Right ventricle myocardium inferior (tissue), 1 donor: ENCODE measurements at regions not wholly inside any gene's neighbourhood (a gene's known extent, or its start where the extent isn't known, plus 50 kb on each side); places are given as distances from the start of the nearest gene placed in this dataset.

ENCODE experiments used
- ATAC-seq: fragments of 200-7000 bp; cut with Tn5 transposase; one replicate; pipeline ENCODE4 v1.9.1; 2020; ENCODE audit warnings: mild to moderate bottlenecking, moderate library complexity
- DNase-seq: peaks from one replicate; pipeline ENCODE4 v3.0.0; 2021; ENCODE audit errors: missing footprints
- intact Hi-C: fragments of 100-400 bp; cut with DNase I; formaldehyde crosslinking; loops from one replicate; pipeline ENCODE4 v1.11.0; 2022
- donor health status: DM: no; HTN: yes; CAD: no; lungs with severe emphysema.

GRCh38 chr1:110816945-110817344, 56.0 kb upstream of the CD53 start:
- DNase-seq, result no peak
- intact Hi-C loops, result no loop called here
- ATAC-seq, result no peak

- DNase-seq (no peak), ATAC-seq (no peak)
- intact Hi-C loops, result no loop called here
Observed at GRCh38 chr1:110811529-110811928, 61.4 kb upstream of the CD53 start.

- no peak for DNase-seq
- intact Hi-C loops, result no loop called here
- no peak for ATAC-seq
Observed at GRCh38 chr1:110800079-110800478, 72.9 kb upstream of the CD53 start.

GRCh38 chr1:110798691-110799256, 74.2 kb upstream of the CD53 start:
- intact Hi-C loops, result no loop called here
- DNase-seq, result no peak
- no peak for ATAC-seq

- ATAC-seq (no peak), DNase-seq (no peak)
- intact Hi-C loops, result loop anchor here (10.0 kb wide), 2 partner anchors 234 to 264 kb away; no protein-coding TSS in a partner anchor
Observed at GRCh38 chr1:110788673-110789072, 84.3 kb upstream of the CD53 start.

- no peak for ATAC-seq
- DNase-seq, result no peak
- intact Hi-C loops, result loop anchor here (10.0 kb wide), 2 partner anchors 233 to 263 kb away; no protein-coding TSS in a partner anchor
Observed at GRCh38 chr1:110787328-110788071, 85.4 kb upstream of the CD53 start.

- intact Hi-C loops, result loop anchor here (10.0 kb wide), 2 partner anchors 232 to 262 kb away; no protein-coding TSS in a partner anchor
- ATAC-seq, result no peak
- no peak for DNase-seq
Observed at GRCh38 chr1:110786802-110787327, 86.1 kb upstream of the CD53 start.

GRCh38 chr1:110785612-110786011, 87.3 kb upstream of the CD53 start:
- no peak for ATAC-seq
- intact Hi-C loops, result loop anchor here (10.0 kb wide), 2 partner anchors 231 to 261 kb away; no protein-coding TSS in a partner anchor
- DNase-seq, result no peak

GRCh38 chr1:110785055-110785454, 87.9 kb upstream of the CD53 start:
- ATAC-seq (no peak), DNase-seq (no peak)
- intact Hi-C loops, result loop anchor here (10.0 kb wide), 2 partner anchors 230 to 260 kb away; no protein-coding TSS in a partner anchor

GRCh38 chr1:110783292-110783918, 89.5 kb upstream of the CD53 start:
- ATAC-seq (peak; percentile 66), DNase-seq (no peak)
- intact Hi-C loops, result loop anchor here (5.0 to 10.0 kb wide), 3 partner anchors 151 to 259 kb away; no protein-coding TSS in a partner anchor

- DNase-seq (no peak), ATAC-seq (no peak)
- intact Hi-C loops, result loop anchor here (1.0 to 10.0 kb wide), 4 partner anchors 149 to 257 kb away; no protein-coding TSS in a partner anchor
Observed at GRCh38 chr1:110781525-110781924, 91.4 kb upstream of the CD53 start.

GRCh38 chr1:110780600-110781484, 92.1 kb upstream of the CD53 start:
- intact Hi-C loops, result loop anchor here (1.0 to 10.0 kb wide), 4 partner anchors 149 to 256 kb away; no protein-coding TSS in a partner anchor
- peak; percentile 67 for DNase-seq
- ATAC-seq, result peak; percentile 51

GRCh38 chr1:110779636-110780035, 93.3 kb upstream of the CD53 start:
- intact Hi-C loops, result loop anchor here (5.0 to 10.0 kb wide), 3 partner anchors 147 to 255 kb away; no protein-coding TSS in a partner anchor
- ATAC-seq (no peak), DNase-seq (no peak)

- DNase-seq (no peak), ATAC-seq (no peak)
- intact Hi-C loops, result no loop called here
Observed at GRCh38 chr1:110778821-110779220, 94.1 kb upstream of the CD53 start.

GRCh38 chr1:110777228-110777627, 95.7 kb upstream of the CD53 start:
- intact Hi-C loops, result no loop called here
- no peak for ATAC-seq

GRCh38 chr1:110774398-110774797, 98.5 kb upstream of the CD53 start:
- DNase-seq, result no peak
- ATAC-seq, result no peak
- intact Hi-C loops, result no loop called here

More at GRCh38 chr1:110777228-110777627, 95.7 kb upstream of the CD53 start:
- no peak for DNase-seq

- DNase-seq, result no peak
- no peak for ATAC-seq
- intact Hi-C loops, result no loop called here
Observed at GRCh38 chr1:110773813-110774212, 99.1 kb upstream of the KCNA3 start.

- DNase-seq, result no peak
- ATAC-seq, result no peak
- intact Hi-C loops, result no loop called here
Observed at GRCh38 chr1:110771245-110772022, 96.7 kb upstream of the KCNA3 start.
